MM.1S (cell line): ENCODE measurements at regions not wholly inside any gene's neighbourhood (a gene's known extent, or its start where the extent isn't known, plus 50 kb on each side); places are given as distances from the start of the nearest gene placed in this dataset.

Experiments
- DNase-seq: peaks from one replicate; pipeline ENCODE4 v3.0.0-alpha.2; 2015
- H2AFZ ChIP-seq: fragments of 300-600 bp; sonication (generic); 2 replicates; pipeline ENCODE4 v1.6.0; 2016; ENCODE audit warnings: antibody characterized with exemption, low read length
- H3F3A ChIP-seq: fragments of 300-600 bp; sonication (generic); 2 replicates; pipeline ENCODE4 v1.6.1; 2016; ENCODE audit warnings: mild to moderate bottlenecking, antibody characterized with exemption, low read length, moderate library complexity, mixed read lengths; ENCODE audit not compliant: insufficient read depth
- H3K27ac ChIP-seq: fragments of 300-600 bp; sonication (generic); 2 replicates; pipeline ENCODE4 v1.5.1; 2016; ENCODE audit warnings: mild to moderate bottlenecking, low read length
- H3K27me3 ChIP-seq: fragments of 300-600 bp; sonication (generic); replicated peaks from 2 replicates; pipeline ENCODE4 v1.6.0; 2016; ENCODE audit warnings: low read length; ENCODE audit not compliant: insufficient read depth
- H3K36me3 ChIP-seq: fragments of 300-600 bp; sonication (generic); replicated peaks from 2 replicates; pipeline ENCODE4 v1.6.1; 2016; ENCODE audit warnings: mild to moderate bottlenecking, low read length, mixed read lengths; ENCODE audit not compliant: insufficient read depth
- H3K4me1 ChIP-seq: fragments of 300-600 bp; sonication (generic); 2 replicates; pipeline ENCODE4 v1.6.1; 2016; ENCODE audit warnings: low read length, mixed read lengths
- H3K4me2 ChIP-seq: fragments of 300-600 bp; sonication (generic); 2 replicates; pipeline ENCODE4 v1.6.0; 2016; ENCODE audit warnings: low read depth, low read length
- H3K4me3 ChIP-seq: fragments of 300-600 bp; sonication (generic); 2 replicates; pipeline ENCODE4 v1.5.1; 2016; ENCODE audit warnings: low read length, mixed read lengths
- H3K79me2 ChIP-seq: fragments of 300-600 bp; sonication (generic); 2 replicates; pipeline ENCODE4 v1.6.1; 2016; ENCODE audit warnings: mixed run types, low read length, mixed read lengths
- H3K9ac ChIP-seq: fragments of 300-600 bp; sonication (generic); 2 replicates; pipeline ENCODE4 v1.6.1; 2016; ENCODE audit warnings: low read length, mixed read lengths
- H3K9me2 ChIP-seq: fragments of 300-600 bp; sonication (generic); replicated peaks from 2 replicates; pipeline ENCODE4 v1.6.1; 2016; ENCODE audit warnings: mild to moderate bottlenecking, low read length, mixed read lengths; ENCODE audit not compliant: insufficient read depth
- H3K9me3 ChIP-seq: fragments of 300-600 bp; sonication (generic); replicated peaks from 2 replicates; pipeline ENCODE4 v1.6.1; 2016; ENCODE audit warnings: mild to moderate bottlenecking, low read length, mixed read lengths; ENCODE audit not compliant: insufficient read depth
- H4K20me1 ChIP-seq: fragments of 300-600 bp; sonication (generic); 2 replicates; pipeline ENCODE4 v1.6.1; 2016; ENCODE audit warnings: mild to moderate bottlenecking, low read length, moderate library complexity, mixed read lengths; ENCODE audit not compliant: insufficient read depth
- EZH2 ChIP-seq: fragments of 300-600 bp; sonication (generic); optimal IDR thresholded peaks from 2 replicates; pipeline ENCODE3; 2017; ENCODE audit warnings: low read depth, mild to moderate bottlenecking, antibody characterized with exemption, low read length, mixed read lengths
- EZH2phosphoT487 ChIP-seq: fragments of 300-600 bp; sonication (generic); IDR thresholded peaks from 2 replicates; pipeline ENCODE4 v1.6.1; 2018; ENCODE audit warnings: antibody characterized with exemption, low read length
- TF ChIP-seq, protein P1 (sequence below): fragments of 300-600 bp; sonication (generic); IDR thresholded peaks from 2 replicates; pipeline ENCODE4 v1.5.1; 2016; ENCODE audit warnings: antibody characterized with exemption, low read length, mixed read lengths

DNA sequence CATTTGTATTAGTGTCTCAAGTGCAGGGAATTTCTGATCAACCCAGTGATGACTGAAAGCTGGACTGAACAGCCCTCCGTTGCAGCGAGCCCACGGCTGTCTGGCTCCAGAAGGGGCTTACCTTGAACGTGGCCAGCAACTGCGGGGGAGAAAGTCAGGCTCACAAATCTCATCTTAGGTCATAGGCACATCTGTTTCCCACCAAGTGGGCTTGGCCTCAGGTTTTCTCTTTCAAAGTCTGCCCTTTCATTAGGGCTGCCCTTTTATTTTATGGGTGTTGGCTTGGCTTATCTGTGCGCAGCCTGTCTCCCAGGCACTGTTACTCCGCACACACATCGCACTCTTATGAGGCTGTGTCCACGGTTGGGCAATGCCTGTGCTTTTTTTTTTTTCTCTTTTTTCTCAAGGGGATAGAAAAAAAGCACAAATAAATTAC lies 178.0 kb downstream of the JCAD start:
- Histone ChIP-seq H3K79me2 (no peaks in the 10 kb centered on the region), H2AFZ (no peak overlapping the region), H3K27me3 (no peaks in the 10 kb centered on the region), H3K4me1 (no peaks in the 10 kb centered on the region), H3K36me3 (no peaks in the 10 kb centered on the region), H3K9ac (no peak overlapping the region), H3K9me3 (no peaks in the 10 kb centered on the region), H3K9me2 (no peaks in the 10 kb centered on the region), H3K4me3 (no peak overlapping the region), H3F3A (no peaks in the 10 kb centered on the region), H4K20me1 (no peaks in the 10 kb centered on the region), H3K4me2 (no peak overlapping the region), H3K27ac (no peak overlapping the region)
- no peak for DNase-seq
- TF ChIP-seq EZH2 (no peak), EZH2phosphoT487 (no peak)
- TF ChIP-seq, protein P1, sequence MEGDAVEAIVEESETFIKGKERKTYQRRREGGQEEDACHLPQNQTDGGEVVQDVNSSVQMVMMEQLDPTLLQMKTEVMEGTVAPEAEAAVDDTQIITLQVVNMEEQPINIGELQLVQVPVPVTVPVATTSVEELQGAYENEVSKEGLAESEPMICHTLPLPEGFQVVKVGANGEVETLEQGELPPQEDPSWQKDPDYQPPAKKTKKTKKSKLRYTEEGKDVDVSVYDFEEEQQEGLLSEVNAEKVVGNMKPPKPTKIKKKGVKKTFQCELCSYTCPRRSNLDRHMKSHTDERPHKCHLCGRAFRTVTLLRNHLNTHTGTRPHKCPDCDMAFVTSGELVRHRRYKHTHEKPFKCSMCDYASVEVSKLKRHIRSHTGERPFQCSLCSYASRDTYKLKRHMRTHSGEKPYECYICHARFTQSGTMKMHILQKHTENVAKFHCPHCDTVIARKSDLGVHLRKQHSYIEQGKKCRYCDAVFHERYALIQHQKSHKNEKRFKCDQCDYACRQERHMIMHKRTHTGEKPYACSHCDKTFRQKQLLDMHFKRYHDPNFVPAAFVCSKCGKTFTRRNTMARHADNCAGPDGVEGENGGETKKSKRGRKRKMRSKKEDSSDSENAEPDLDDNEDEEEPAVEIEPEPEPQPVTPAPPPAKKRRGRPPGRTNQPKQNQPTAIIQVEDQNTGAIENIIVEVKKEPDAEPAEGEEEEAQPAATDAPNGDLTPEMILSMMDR, result no peak

DNA sequence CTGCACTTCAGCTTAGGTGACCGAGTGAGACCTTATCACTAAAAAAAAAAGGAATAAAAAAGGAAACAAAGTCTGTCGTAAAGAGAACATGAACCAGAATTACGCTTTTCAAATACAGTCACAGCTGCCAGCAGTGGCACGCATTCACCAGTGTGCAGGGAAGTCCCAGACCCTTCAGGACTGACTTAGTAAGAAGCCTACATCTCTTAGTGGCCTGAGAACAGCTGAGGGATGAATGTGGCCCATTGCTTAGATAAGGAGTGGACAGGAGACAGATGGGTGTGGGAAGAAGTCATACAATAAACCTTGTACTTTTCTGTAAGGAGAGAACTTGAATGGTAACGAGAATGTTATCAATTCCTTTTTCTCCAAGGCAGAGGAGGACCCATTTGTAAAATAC lies 178.5 kb downstream of the JCAD start:
- H3K79me2 ChIP-seq, result no peaks in the 10 kb centered on the region
- no peaks in the 10 kb centered on the region for H3K36me3 ChIP-seq
- no peak for DNase-seq
- H3K9me3 ChIP-seq, result no peaks in the 10 kb centered on the region
- no peaks in the 10 kb centered on the region for H3K9me2 ChIP-seq
- H3K27me3 ChIP-seq, result no peaks in the 10 kb centered on the region
- no peaks in the 10 kb centered on the region for H3F3A ChIP-seq
- no peak overlapping the region for H3K9ac ChIP-seq
- no peak overlapping the region for H3K4me3 ChIP-seq
- no peak overlapping the region for H3K27ac ChIP-seq
- no peak overlapping the region for H2AFZ ChIP-seq
- no peaks in the 10 kb centered on the region for H4K20me1 ChIP-seq
- TF ChIP-seq EZH2, result no peak
- TF ChIP-seq, protein P1, result no peak
- TF ChIP-seq EZH2phosphoT487, result no peak
- H3K4me1 ChIP-seq, result no peaks in the 10 kb centered on the region
- no peak overlapping the region for H3K4me2 ChIP-seq

DNA sequence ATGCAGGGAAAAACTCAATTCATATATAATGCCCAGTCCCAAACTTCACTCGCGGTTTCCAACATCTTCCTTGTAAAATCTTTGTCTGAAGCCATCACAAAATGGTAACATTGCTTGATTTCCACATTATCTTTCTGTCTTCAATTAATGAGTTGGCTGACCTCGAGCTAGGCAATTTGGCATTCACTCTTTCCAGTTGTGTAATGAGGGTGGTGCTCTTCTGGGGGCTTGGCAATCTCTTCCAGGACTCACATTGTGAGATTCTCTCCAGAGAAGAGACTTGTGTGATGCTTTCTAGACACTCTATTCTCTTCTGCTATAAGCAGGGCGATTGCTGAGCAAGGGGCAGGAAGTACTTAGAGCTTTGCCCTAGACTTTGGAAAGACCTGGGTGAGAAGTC lies 179.5 kb downstream of the JCAD start:
- H3K36me3 ChIP-seq, result no peaks in the 10 kb centered on the region
- no peak for DNase-seq
- H3K9me3 ChIP-seq, result no peaks in the 10 kb centered on the region
- H3K27ac ChIP-seq, result no peak overlapping the region
- H3K27me3 ChIP-seq, result no peaks in the 10 kb centered on the region
- no peaks in the 10 kb centered on the region for H4K20me1 ChIP-seq
- TF ChIP-seq, protein P1, result no peak
- TF ChIP-seq EZH2phosphoT487 (no peak), EZH2 (no peak)
- no peaks in the 10 kb centered on the region for H3F3A ChIP-seq
- no peak overlapping the region for H3K9ac ChIP-seq
- H3K79me2 ChIP-seq, result no peaks in the 10 kb centered on the region
- no peaks in the 10 kb centered on the region for H3K9me2 ChIP-seq
- H3K4me3 ChIP-seq, result no peak overlapping the region
- no peak overlapping the region for H2AFZ ChIP-seq
- no peak overlapping the region for H3K4me2 ChIP-seq
- H3K4me1 ChIP-seq, result no peaks in the 10 kb centered on the region
